ENCODE measurements at regions not wholly inside any gene's neighbourhood (a gene's known extent, or its start where the extent isn't known, plus 50 kb on each side); places are given as distances from the start of the nearest gene placed in this dataset.

- TF ChIP-seq GATA2 (IDR thresholded peaks at IDR 0.05; ENCODE audit: low read depth, low read length) (no peak), GATA3 (IDR thresholded peaks at IDR 0.05; ENCODE audit: low read depth, low read length) (no peak)
These were observed 1278.0 kb upstream of the MAP3K7 start for GRCh38 chr6:91864911-91865310.

GRCh38 chr6:91860541-91861335 lies 1273.9 kb upstream of the MAP3K7 start:
- no peak for TF ChIP-seq GATA2 (IDR thresholded peaks at IDR 0.05; ENCODE audit: low read depth, low read length)

DNA sequence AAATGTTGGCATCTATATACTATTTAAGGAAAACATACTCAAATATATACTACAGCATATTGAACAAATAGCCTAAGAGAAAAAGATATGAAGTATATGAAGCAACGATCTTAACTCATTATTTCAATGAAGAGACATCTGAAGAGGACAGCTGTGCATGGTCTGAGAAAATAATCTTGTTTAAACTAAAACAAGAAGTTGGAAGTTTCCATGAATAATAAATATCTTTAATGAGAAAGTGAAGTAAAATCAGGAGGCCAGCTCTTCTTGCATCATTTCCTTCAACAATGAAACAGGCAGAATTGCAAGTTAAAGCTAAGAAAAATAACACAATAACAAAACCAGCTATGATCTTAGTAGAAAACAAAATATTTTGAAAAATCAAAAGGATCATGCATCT lies 1265.4 kb upstream of the MAP3K7 start:
- no peak for TF ChIP-seq GATA2 (IDR thresholded peaks at IDR 0.05; ENCODE audit: low read depth, low read length)
- TF ChIP-seq GATA3 (IDR thresholded peaks at IDR 0.05; ENCODE audit: low read depth, low read length): no peak

- TF ChIP-seq GATA3 (IDR thresholded peaks at IDR 0.05; ENCODE audit: low read depth, low read length): no peak
- no peak for TF ChIP-seq GATA2 (IDR thresholded peaks at IDR 0.05; ENCODE audit: low read depth, low read length)
These were observed 1247.9 kb upstream of the MAP3K7 start for GRCh38 chr6:91834813-91835212.

DNA sequence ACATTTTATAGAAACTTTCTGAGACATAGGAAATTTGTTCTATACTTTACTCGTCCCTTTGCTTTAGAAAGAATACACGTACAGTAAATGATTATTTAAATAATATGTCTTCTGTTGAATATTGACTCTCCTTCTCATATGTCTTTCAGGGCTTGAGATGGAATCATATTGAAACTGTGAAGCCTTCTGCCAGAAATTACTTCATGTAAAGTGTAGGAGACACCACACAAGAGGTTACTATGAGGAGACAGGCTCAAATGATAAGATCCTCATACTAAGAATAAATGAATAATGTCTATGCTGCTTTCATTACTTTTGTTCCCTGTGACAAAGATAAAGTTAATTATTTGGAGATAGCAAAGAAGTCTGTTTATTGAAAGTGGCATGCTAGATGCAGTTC lies 1240.3 kb upstream of the MAP3K7 start:
- TF ChIP-seq GATA2 (IDR thresholded peaks at IDR 0.05; ENCODE audit: low read depth, low read length) (no peak), GATA3 (IDR thresholded peaks at IDR 0.05; ENCODE audit: low read depth, low read length) (no peak)

DNA sequence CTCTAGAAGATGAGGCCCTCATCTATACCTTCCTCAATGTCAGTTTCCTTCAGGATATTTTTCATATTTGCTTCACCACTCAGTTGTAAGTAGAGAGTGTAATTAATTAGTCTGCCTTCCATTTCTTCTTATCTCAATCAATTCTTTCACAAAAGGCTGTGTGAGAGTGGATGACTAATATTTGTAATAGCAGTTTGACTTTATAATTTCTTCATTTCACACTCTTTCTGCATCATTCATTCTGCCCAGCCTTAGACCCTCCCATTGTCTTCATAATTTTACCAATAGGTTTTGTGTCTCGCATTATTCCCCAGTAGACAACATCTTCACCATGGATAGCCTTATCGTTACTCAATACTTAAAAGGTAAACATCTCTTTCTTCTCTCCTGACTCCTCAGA lies 1239.3 kb upstream of the MAP3K7 start:
- no peak for TF ChIP-seq GATA2 (IDR thresholded peaks at IDR 0.05; ENCODE audit: low read depth, low read length)

DNA sequence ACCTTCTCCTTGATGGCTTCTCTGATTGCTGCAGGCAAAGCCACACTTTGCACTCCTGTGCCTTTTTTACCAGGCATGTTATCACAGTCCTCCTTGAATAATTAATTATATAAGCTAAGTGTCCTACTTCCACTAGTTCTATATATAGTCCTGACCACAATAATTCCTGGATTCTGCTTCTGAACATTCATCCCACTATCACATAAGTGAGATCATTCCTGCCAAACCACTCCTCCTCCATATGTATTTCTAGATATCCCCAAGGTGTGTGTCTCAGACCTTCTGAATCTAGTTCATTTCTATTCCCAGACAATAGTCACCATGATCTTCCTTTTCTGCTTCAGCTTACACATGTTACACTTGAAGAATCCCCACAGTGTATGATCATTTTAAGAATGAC lies 1237.5 kb upstream of the MAP3K7 start:
- no peak for TF ChIP-seq GATA3 (IDR thresholded peaks at IDR 0.05; ENCODE audit: low read depth, low read length)
- no peak for TF ChIP-seq GATA2 (IDR thresholded peaks at IDR 0.05; ENCODE audit: low read depth, low read length)

GRCh38 chr6:91822581-91822980 lies 1235.7 kb upstream of the MAP3K7 start:
- TF ChIP-seq GATA3 (IDR thresholded peaks at IDR 0.05; ENCODE audit: low read depth, low read length): no peak
- no peak for TF ChIP-seq GATA2 (IDR thresholded peaks at IDR 0.05; ENCODE audit: low read depth, low read length)

- no peak for TF ChIP-seq GATA3 (IDR thresholded peaks at IDR 0.05; ENCODE audit: low read depth, low read length)
- no peak for TF ChIP-seq GATA2 (IDR thresholded peaks at IDR 0.05; ENCODE audit: low read depth, low read length)
These were observed 1229.5 kb upstream of the MAP3K7 start for GRCh38 chr6:91816335-91816734.

DNA sequence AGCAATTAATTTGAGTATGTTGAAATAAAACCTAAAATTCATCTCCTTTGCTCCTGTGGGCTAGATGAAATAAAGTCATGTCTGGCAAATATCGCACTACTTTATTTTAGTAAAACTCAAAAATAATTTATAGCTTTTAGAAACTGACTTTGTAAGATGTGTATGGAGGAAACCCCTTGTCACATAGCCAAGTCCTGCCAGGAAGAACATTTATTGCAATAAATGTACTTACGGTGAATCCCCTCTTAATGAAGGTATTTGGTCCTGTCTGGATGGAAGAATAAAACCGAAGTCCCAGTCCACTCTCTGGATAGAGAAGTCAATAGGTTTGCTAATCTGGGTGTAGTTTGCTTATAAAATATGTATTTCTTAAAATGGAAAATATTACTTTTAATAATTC lies 1226.8 kb upstream of the MAP3K7 start:
- TF ChIP-seq GATA3 (IDR thresholded peaks at IDR 0.05; ENCODE audit: low read depth, low read length): no peak
- TF ChIP-seq GATA2 (IDR thresholded peaks at IDR 0.05; ENCODE audit: low read depth, low read length): no peak

GRCh38 chr6:91812596-91813274 lies 1225.9 kb upstream of the MAP3K7 start:
- TF ChIP-seq GATA2 (IDR thresholded peaks at IDR 0.05; ENCODE audit: low read depth, low read length) (no peak), GATA3 (IDR thresholded peaks at IDR 0.05; ENCODE audit: low read depth, low read length) (no peak)

- TF ChIP-seq GATA3 (IDR thresholded peaks at IDR 0.05; ENCODE audit: low read depth, low read length) (no peak), GATA2 (IDR thresholded peaks at IDR 0.05; ENCODE audit: low read depth, low read length) (no peak)
These were observed 1218.1 kb upstream of the MAP3K7 start for GRCh38 chr6:91804981-91805380.

- TF ChIP-seq GATA2 (IDR thresholded peaks at IDR 0.05; ENCODE audit: low read depth, low read length) (no peak), GATA3 (IDR thresholded peaks at IDR 0.05; ENCODE audit: low read depth, low read length) (no peak)
These were observed 1215.6 kb upstream of the MAP3K7 start for GRCh38 chr6:91802431-91802830.

DNA sequence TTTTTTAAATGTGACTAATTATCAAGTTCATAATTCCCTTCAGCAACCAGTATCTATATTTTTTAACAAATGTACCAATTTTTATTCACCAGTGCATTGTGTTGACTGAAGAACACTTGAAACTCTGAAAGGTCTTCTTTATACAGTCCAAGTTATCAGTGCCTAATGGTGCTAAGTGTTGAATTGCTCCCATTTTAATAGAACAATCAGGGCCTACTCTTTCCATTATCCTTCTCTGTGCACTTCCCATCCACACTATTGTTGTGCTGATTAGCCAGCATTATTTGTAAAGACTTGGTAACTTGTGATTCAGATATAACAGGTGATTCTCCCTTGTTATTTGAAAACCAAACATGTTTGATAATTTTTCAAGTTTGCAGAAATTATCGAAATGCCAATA lies 1209.7 kb upstream of the MAP3K7 start:
- TF ChIP-seq GATA2 (IDR thresholded peaks at IDR 0.05; ENCODE audit: low read depth, low read length): no peak
- TF ChIP-seq GATA3 (IDR thresholded peaks at IDR 0.05; ENCODE audit: low read depth, low read length): no peak

DNA sequence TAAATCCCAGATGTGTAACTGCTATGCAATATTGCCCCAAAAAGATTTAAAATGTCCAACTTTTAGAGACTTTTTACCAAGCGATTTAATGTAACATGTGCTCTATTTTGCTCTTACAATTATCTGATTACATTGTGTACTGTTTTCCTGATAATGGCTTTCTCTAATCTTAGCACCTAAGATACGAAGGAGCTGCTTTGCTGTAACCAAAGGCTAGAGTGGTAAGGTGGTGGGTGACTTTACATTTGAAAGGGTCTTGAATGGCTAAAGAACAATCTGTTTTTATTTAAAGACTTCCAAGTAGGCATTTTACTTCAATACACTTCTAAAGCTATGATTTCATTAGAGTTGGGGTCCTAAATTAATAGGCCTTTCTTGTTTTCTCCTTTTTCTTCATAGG lies 1201.6 kb upstream of the MAP3K7 start:
- TF ChIP-seq GATA2 (IDR thresholded peaks at IDR 0.05; ENCODE audit: low read depth, low read length): no peak
- no peak for TF ChIP-seq GATA3 (IDR thresholded peaks at IDR 0.05; ENCODE audit: low read depth, low read length)
